ENCODE measurements at regions not wholly inside any gene's neighbourhood (a gene's known extent, or its start where the extent isn't known, plus 50 kb on each side); places are given as distances from the start of the nearest gene placed in this dataset.

- no peak for TF ChIP-seq POLR2A (IDR thresholded peaks at IDR 0.05)
- TF ChIP-seq, protein P1, sequence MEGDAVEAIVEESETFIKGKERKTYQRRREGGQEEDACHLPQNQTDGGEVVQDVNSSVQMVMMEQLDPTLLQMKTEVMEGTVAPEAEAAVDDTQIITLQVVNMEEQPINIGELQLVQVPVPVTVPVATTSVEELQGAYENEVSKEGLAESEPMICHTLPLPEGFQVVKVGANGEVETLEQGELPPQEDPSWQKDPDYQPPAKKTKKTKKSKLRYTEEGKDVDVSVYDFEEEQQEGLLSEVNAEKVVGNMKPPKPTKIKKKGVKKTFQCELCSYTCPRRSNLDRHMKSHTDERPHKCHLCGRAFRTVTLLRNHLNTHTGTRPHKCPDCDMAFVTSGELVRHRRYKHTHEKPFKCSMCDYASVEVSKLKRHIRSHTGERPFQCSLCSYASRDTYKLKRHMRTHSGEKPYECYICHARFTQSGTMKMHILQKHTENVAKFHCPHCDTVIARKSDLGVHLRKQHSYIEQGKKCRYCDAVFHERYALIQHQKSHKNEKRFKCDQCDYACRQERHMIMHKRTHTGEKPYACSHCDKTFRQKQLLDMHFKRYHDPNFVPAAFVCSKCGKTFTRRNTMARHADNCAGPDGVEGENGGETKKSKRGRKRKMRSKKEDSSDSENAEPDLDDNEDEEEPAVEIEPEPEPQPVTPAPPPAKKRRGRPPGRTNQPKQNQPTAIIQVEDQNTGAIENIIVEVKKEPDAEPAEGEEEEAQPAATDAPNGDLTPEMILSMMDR (IDR thresholded peaks at IDR 0.05): no peak
- no peak for TF ChIP-seq EP300 (IDR thresholded peaks at IDR 0.05)
These were observed 102.7 kb downstream of the OLFM4 start for GRCh38 chr13:53131361-53131760.

Data from ovary (tissue), 3 donors.